ENCODE measurements at regions not wholly inside any gene's neighbourhood (a gene's known extent, or its start where the extent isn't known, plus 50 kb on each side); places are given as distances from the start of the nearest gene placed in this dataset.

DNA sequence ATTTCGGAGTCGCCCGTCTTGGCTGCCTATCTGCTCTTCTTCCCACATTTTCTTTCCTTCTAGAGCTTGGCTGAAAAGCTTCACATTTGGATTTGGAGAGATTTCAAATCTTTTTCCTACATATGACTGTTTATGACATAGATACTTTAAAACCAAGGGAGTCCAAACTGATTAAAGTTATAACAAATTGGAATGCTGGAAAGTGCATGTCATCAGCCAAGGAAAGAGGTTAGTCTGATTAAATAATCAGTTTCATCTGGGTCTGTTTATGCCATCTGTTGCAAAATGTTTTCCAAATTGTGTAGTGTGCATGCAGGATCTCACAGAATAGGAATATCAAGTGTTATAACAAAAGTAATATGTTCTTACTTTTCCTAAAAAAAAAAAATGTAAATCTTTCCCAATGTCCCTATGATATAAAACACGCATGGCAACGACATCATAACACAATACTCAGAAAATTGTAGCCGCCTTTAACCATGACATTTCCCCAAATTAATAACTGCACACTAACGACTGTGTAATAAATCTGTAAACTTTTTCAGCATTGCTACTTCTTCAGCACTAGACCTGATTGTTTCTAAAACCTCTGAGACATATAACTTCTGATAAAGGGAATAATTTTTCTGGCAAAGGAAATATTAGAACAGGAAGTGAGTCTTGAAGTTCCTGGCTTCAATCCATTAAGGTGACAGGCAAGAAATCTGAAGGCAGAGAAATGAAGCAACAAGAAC lies 230.2 kb upstream of the FOXQ1 start:
- peak; percentile 47 for DNase-seq

DNA sequence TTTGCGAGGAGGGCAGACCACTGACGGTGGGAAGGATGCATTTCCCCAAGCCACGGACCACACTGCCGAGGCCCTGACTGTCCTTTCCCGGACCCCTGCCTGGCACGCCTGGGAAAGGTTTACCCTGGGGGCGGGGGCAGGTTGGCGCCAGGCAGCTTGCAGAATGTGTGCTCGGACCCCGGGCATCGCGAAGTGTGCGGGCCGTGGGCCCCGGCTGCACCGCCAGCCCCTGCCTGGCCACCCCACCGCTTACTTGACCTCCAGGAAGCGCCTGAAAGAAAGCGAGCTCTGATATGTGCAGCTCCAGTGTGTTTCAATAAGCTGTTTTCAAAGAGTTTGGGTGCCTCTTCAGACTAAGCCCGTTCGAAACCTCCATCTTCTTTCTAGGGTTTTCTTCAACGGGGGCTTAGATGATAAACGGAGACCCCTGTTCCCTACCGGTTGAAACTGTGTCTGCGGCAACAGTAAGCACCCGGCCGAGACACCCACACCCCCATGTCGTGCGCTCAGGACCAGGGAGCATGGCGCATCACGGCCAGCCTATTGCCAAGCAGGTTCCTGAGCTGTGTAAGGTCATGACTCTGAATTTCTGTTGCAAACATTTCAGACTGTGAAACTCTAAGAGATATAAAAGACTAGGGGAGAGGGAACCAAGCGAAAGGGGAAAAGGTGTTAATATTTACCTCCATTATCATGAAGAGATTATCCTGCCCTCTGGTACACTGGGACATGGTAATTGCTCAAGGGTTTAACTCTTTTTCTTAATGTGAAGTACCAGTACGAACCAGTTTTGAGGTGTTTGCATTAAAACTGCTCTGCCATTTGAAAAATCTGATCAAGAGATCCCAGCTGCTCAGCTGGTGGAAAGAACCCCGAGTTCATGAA lies 231.2 kb upstream of the FOXQ1 start:
- no peak for DNase-seq

- DNase-seq = peak; percentile 23
Observed at GRCh38 chr6:1079525-1079924, 232.4 kb upstream of the FOXQ1 start.

DNA sequence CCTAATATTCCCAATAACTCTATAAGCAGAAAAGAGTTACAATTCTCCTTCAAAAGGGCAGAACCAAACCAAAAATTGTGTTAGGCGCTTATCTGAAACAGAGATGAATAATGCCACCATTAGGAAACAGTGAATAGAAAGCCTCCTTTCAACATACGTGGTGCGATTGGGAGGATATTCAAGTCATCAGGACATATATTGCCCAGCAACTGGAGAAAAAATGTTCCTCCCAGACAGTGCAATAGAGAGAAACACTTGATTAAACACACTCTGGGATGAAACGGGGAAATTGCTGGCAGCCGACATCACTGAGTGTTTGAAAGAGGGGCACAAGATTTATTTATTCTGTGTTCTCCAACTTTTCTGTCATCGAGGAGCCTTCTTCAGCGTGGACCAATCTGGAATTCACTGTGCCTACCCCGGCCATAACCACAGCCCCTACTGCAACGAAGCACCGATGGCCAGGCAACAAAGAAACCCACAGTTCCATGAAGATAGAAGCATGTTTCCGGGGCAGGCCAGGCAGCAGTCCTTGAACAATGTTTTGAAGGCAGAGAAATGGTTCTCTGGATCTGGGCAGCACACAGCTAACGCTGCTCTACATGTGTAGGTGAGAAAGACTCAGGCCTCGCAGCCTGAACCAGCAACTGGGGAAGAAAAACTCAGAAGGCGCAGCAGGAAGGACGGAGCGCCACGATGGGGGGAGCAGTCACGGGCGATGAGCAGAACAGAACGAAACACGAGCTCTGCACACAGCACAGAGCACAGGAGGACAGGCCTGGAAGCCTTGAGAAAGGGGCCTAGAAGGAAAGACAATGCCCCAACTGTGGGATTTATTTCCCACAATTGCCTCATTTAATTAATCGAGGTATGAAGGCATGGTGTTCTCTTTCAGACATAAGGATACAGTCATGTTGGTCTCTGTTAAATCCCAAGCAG lies 234.2 kb upstream of the FOXQ1 start:
- DNase-seq = no peak

DNA sequence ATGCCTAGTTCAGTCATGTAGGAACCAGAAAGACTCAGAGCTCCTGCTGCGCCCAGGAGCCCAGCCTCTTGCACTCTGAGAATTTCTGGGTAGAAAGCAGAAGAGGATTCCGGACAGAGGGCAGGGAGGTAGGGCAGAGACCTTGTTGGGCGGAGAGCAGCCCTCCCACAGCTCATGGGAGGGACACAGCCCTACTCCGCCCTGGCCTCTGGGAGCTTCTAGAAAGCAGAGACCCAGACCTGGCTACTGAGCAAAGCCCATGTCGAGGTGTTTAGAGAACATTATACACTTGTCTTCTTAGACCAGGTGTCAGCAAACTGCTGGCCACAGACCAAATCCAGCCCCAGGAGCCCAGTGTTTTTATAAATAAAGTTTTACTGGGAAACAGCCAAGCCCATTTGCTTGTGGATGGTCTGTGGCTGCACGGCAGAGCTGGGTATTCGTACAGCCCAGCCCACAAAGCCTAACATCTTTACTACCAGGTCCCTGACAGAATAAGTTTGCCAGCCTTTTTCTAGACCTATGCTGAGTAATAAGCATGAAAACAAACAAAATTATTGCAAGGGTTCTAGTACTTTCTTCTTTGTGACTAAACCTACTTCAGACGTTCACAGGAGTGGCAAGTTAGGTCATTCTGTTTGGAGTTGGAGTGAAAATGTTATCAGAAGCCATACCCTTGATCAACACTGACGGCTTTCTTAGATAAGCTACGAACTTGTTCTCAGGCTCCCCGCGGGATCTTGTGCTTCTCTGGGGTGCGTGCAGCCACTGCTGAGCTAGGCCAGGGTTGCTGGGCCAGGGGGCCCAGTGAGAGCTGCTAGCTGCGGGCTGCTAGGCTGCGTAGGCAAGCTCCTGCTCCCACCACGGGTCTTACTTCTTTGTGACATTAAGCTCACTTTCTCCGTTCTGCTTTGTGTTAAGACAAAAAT lies 235.1 kb upstream of the FOXQ1 start:
- DNase-seq = no peak

DNA sequence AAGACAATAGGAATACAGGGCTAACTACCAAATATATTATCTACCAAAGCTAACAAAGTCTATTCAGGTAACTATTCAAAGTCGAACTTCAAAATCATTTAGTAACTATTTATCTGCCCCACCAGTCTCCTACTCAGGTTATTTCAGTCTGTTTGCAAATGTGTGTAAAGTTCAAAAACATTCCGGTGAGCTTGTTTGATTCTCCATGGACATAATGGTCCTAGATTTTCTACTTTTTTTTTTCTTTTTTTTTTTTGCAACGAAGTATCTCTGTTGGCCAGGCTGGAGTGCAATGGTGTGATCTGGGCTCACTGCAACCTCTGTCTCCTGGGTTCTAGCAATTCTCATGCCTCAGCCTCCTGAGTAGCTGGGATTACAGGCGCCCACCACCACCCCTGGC lies 236.0 kb upstream of the FOXQ1 start:
- no peak for DNase-seq

GRCh38 chr6:1075444-1075843 lies 236.5 kb upstream of the FOXQ1 start:
- DNase-seq = no peak

GRCh38 chr6:1070085-1070521 lies 241.8 kb upstream of the FOXQ1 start:
- no peak for DNase-seq

- no peak for DNase-seq
Observed at GRCh38 chr6:1068905-1069304, 243.0 kb upstream of the FOXQ1 start.

DNA sequence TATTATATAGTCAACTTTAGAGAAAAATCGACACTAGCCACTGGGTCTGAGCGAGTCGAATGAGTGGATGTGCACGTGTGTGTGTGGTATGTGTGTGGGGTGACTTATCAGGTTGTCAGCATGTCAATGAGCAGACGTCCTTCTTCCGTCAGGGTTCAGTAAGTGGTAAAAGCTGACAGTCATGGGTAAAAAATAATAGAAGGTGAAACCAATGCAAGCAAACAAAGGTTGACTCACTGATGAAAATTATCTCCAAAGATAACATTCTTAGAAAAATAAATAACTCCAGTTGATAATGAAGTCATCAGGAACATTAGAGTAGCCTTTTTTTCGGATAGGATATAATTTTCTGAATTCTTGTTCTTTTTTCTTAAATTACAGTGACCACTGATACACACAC lies 243.8 kb upstream of the FOXQ1 start:
- DNase-seq = no peak

DNA sequence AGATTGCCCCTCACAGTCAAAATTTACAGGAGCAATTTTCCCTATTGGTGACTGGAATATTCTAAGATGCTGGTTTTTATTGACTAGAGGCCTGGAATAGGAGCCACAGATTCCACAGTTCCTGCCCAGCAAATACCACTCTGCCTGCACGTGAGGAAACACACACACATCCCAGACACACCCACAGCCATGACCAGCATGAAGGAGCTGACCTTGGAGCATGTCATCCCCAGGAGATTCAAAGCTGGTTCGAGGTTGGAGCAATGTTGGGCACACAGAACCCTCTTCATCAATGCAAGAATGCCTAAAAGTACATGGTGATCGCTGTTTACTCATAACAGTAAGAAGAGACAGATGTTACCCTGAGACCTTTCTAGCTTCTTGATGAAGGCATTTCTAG lies 244.6 kb upstream of the FOXQ1 start:
- no peak for DNase-seq

DNA sequence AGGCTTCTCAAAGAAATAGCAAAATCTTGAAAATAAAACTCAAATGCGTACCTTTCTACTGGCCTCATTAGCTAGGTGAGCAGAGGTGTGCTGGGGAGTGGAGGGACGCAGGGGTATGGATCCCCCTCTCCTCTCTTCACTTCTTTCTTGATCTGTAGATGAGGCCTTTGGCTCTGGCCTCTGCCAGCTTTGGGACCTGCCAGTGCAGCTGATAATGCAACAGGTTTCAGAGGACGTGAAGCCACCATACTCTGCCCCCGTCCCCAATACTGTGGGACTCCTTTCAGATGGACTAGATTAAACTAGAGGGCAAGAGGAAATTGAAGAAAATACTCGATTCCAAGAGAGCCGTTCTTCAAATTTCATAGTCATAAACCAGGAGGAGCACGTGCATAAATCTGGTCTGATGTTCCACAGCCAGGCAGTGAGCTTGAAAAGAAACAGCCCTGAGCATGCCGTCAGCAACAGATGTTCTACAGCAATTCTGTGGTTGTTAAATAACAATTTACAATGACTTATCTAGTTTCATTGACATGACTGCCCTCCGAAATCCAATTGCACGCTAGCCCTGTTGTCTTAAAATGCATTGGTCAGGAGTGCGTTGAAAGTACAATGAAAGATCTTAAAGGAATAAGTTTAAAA lies 245.3 kb upstream of the FOXQ1 start:
- no peak for DNase-seq

DNA sequence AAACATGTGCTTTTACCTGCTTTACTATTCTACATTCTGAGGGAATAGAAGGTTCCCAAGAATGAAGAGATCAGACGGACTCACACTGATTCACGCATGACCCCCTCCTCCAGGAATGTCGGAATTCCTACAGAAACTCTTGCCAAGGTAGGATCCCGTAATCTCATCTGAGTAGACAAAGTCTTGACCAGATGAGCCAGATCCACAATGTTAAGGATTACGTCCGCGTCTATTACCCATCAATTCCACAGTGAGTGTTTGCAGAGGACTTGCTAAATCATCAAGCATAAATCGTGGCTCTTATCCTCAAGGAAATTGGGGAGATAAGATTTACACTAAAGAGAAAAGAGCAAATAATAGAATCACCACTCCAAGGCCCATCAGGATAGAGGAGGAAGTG lies 245.9 kb upstream of the FOXQ1 start:
- no peak for DNase-seq

DNA sequence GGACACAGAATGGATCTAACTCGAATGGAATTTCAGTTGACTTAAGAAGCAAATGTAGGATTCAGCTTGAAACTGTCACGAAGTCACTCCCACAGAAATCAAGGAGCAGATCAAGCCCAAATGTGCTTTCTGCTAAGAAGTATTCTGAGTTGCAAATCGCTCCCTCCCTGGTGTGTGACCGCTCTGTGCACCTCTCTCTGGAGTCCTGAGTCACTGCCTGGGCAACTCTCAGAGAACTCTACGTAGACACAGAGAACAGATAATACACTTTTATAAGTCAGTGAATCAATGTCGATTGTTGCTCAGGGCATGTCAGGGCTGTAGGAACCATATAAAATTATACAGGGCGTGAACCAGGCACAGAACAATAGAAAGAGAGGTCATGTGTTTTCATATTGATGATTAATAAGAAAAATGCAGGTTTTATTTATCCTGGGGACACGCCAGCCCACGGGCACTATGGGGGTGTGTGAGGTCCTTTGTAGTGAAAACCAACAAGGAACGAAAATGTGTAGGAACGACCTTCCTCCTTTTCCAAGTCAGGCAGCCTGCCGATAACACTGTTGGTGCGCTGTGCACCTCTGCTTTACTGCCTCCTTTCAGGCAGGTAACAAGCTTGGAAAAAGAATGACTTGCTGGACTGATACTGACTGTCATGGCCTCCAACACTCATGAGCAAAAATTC lies 248.1 kb upstream of the FOXQ1 start:
- DNase-seq = no peak

- no peak for DNase-seq
Observed at GRCh38 chr6:1062786-1063545, 248.9 kb upstream of the FOXQ1 start.

DNA sequence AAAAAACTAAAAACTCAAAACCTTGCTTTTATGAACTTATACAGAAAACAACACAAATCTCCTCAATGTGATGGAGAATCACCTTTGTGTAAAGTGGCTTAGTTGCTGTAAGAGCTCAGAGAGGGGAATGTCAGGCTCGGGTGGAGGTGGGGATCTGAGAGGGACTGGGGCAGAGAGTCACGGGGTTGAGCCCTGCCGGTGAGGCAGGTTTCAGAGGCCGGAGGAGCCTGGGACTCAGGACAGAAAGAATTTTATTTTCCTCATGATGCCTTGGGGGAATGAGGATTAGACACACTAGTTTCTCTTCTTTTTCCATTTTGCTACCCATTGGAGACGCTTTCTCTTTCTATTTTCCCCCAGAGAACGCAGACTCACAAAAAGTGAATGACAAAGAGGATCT lies 252.3 kb upstream of the FOXQ1 start:
- no peak for DNase-seq

GRCh38 chr6:1057490-1058135 lies 254.3 kb upstream of the FOXQ1 start:
- no peak for DNase-seq

GRCh38 chr6:1055015-1055921 lies 256.6 kb upstream of the FOXQ1 start:
- DNase-seq = no peak

Data from fibroblast of skin of scalp (primary cell).